ENCODE measurements at regions not wholly inside any gene's neighbourhood (a gene's known extent, or its start where the extent isn't known, plus 50 kb on each side); places are given as distances from the start of the nearest gene placed in this dataset.

DNA sequence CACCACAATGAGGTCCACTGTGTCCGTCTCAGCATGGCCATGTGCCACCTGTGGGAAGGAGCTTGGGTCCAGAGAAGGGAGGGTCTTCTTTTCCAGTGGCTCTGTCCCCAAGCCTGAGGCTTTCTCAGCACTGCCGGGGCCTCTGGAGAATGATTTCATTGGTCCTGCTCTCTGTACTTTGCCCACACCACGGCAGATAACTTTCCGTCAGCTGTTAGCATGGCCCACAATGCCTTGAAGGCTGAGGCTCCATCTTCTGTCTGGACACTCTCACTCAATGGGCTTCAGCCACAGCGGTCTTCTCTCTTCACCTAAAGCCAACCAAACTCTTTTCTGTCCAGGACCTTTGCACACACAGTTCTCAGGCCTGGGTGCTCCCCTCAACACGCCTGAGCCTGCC lies 192.5 kb downstream of the CXCL12 start:
- no peak for DNase-seq (ENCODE audit: insufficient read length)
- no peak for FAIRE-seq
- TF ChIP-seq POLR2AphosphoS5 (IDR thresholded peaks at IDR 0.05; ENCODE audit: low read depth, low read length) (no peak), TAF1 (IDR thresholded peaks at IDR 0.05; ENCODE audit: borderline replicate concordance, low read depth, low read length) (no peak), POLR2A (IDR thresholded peaks at IDR 0.05; ENCODE audit: low read depth, low read length) (no peak)

DNA sequence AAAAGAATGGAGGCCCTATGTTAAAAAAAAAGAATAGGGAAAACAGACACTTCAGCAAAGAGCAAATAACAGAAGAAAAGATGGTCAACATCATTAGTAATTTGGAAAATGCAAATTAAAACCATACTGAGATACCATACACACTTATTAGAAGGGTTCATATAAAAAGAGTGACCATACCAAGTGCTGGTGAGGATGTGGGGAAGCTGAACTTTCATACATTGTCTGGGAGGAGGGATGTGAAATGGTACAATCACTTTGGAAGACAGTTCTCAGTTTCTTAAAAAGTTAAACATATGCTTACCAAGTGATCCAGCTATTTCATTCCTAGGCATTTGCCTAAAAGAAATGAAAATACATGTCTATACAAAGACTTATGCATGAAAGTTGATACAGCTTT lies 194.4 kb downstream of the CXCL12 start:
- TF ChIP-seq TAF1 (IDR thresholded peaks at IDR 0.05; ENCODE audit: borderline replicate concordance, low read depth, low read length) (no peak), POLR2AphosphoS5 (IDR thresholded peaks at IDR 0.05; ENCODE audit: low read depth, low read length) (no peak), POLR2A (IDR thresholded peaks at IDR 0.05; ENCODE audit: low read depth, low read length) (no peak)
- FAIRE-seq = no peak

DNA sequence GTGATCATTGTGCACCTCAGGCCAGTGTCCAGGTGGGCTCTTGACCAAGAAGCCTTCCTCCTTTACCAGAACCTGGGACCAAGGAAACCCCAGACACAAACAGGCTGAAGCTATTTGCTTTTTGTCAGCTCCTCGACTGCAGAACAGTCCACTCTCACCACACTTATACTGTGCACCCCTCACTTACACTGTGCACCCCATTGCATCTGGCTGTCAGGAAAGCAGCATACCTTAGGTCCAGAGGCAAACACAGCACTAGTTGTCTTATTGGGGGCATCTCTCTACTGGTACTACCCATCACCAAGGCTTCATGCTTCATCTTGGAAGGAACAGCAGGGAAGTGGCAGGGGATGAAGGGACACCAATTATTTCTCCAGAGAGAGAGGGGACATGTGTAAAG lies 198.1 kb downstream of the CXCL12 start:
- FAIRE-seq (no peak), DNase-seq (ENCODE audit: insufficient read length) (no peak)
- no peak for TF ChIP-seq POLR2A (IDR thresholded peaks at IDR 0.05; ENCODE audit: low read depth, low read length)

More for the DNA sequence above, 194.4 kb downstream of the CXCL12 start:
- no peak for DNase-seq (ENCODE audit: insufficient read length)

- no peak for DNase-seq (ENCODE audit: insufficient read length)
- TF ChIP-seq POLR2A (IDR thresholded peaks at IDR 0.05; ENCODE audit: low read depth, low read length) (no peak), TAF1 (IDR thresholded peaks at IDR 0.05; ENCODE audit: borderline replicate concordance, low read depth, low read length) (no peak), POLR2AphosphoS5 (IDR thresholded peaks at IDR 0.05; ENCODE audit: low read depth, low read length) (no peak)
- FAIRE-seq = no peak
Observed at GRCh38 chr10:44186150-44186549, 198.7 kb downstream of the CXCL12 start.

- FAIRE-seq (no peak), DNase-seq (ENCODE audit: insufficient read length) (no peak)
- TF ChIP-seq TAF1 (IDR thresholded peaks at IDR 0.05; ENCODE audit: borderline replicate concordance, low read depth, low read length) (no peak), POLR2AphosphoS5 (IDR thresholded peaks at IDR 0.05; ENCODE audit: low read depth, low read length) (no peak), POLR2A (IDR thresholded peaks at IDR 0.05; ENCODE audit: low read depth, low read length) (no peak)
Observed at GRCh38 chr10:44185315-44185666, 199.6 kb downstream of the CXCL12 start.

GRCh38 chr10:44184633-44185314 lies 200.1 kb downstream of the CXCL12 start:
- DNase-seq (ENCODE audit: insufficient read length) (no peak), FAIRE-seq (no peak)
- no peak for TF ChIP-seq POLR2A (IDR thresholded peaks at IDR 0.05; ENCODE audit: low read depth, low read length)

GRCh38 chr10:44183667-44184632 lies 200.9 kb downstream of the CXCL12 start:
- FAIRE-seq (no peak), DNase-seq (ENCODE audit: insufficient read length) (no peak)
- TF ChIP-seq POLR2A (IDR thresholded peaks at IDR 0.05; ENCODE audit: low read depth, low read length) = no peak

- TF ChIP-seq POLR2AphosphoS5 (IDR thresholded peaks at IDR 0.05; ENCODE audit: low read depth, low read length) (no peak), POLR2A (IDR thresholded peaks at IDR 0.05; ENCODE audit: low read depth, low read length) (no peak), TAF1 (IDR thresholded peaks at IDR 0.05; ENCODE audit: borderline replicate concordance, low read depth, low read length) (no peak)
- FAIRE-seq = no peak
- DNase-seq (ENCODE audit: insufficient read length) = no peak
Observed at GRCh38 chr10:44182909-44183308, 202.0 kb downstream of the CXCL12 start.

- DNase-seq (ENCODE audit: insufficient read length) (no peak), FAIRE-seq (no peak)
- TF ChIP-seq POLR2A (IDR thresholded peaks at IDR 0.05; ENCODE audit: low read depth, low read length) (no peak), TAF1 (IDR thresholded peaks at IDR 0.05; ENCODE audit: borderline replicate concordance, low read depth, low read length) (no peak), POLR2AphosphoS5 (IDR thresholded peaks at IDR 0.05; ENCODE audit: low read depth, low read length) (no peak)
Observed at GRCh38 chr10:44180321-44181168, 204.4 kb downstream of the CXCL12 start.

- no peak for TF ChIP-seq POLR2AphosphoS5 (IDR thresholded peaks at IDR 0.05; ENCODE audit: low read depth, low read length)
- no peak for TF ChIP-seq POLR2A (IDR thresholded peaks at IDR 0.05; ENCODE audit: low read depth, low read length)
- no peak for TF ChIP-seq TAF1 (IDR thresholded peaks at IDR 0.05; ENCODE audit: borderline replicate concordance, low read depth, low read length)
- no peak for FAIRE-seq
- DNase-seq (ENCODE audit: insufficient read length) = no peak
Observed at GRCh38 chr10:44178856-44179255, 206.0 kb downstream of the CXCL12 start.

- TF ChIP-seq TAF1 (IDR thresholded peaks at IDR 0.05; ENCODE audit: borderline replicate concordance, low read depth, low read length) (no peak), POLR2A (IDR thresholded peaks at IDR 0.05; ENCODE audit: low read depth, low read length) (no peak), POLR2AphosphoS5 (IDR thresholded peaks at IDR 0.05; ENCODE audit: low read depth, low read length) (no peak)
- no peak for DNase-seq (ENCODE audit: insufficient read length)
- FAIRE-seq = no peak
Observed at GRCh38 chr10:44178281-44178680, 206.6 kb downstream of the CXCL12 start.

Measured in GM12892 (cell line).